Inflammatory macrophage (primary cell): ENCODE measurements at regions not wholly inside any gene's neighbourhood (a gene's known extent, or its start where the extent isn't known, plus 50 kb on each side); places are given as distances from the start of the nearest gene placed in this dataset.

Experiments
- DNase-seq, 2 donors: peaks; one replicate each; pipeline ENCODE4 v3.0.0-alpha.2; 2020 to 2022

DNA sequence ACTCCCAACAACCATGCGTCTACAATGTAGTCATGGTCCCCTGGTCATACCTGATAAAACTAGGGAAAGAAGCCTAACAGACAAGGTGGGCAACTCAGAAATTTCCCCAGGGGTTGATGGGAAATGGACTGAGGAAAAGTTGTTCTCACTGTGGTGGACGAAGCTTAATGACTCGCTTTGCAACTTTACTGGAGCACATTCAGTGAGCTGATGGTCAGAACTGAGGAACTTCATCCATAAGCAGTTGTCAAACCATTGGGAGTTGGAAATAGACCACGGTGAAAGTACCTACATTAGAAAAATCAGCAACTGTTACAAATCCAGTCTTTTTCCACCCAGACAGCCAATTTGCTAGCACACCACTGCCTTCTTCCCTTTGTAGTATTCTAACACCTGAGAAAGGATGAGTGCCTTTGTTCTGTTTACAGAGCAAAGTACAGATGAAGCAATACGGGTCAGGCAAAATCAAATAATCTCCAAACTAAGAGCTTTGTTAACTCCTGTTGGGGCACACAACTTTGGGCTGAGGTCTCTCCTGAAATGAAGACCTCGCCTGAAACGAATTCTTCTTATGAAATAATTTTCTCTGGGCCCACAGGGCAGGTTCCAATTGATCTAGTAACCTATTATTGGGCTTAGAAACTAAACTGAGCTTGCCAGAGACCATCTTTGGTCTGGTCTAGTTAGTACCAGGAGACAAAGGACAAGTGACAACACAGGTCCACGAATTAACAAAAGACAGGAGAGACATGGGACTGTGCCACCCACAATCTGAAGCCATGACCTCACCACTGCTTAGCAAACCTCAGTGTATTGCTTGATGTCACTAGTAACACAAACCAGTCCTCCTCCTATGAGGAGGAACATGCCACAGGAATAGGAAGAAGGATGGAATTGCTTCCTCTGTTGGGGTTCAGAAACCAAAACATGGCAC is 58.9 kb upstream of the NFKB1 start:
- DNase-seq, result peak in 1 of 2 donors; percentile 33

DNA sequence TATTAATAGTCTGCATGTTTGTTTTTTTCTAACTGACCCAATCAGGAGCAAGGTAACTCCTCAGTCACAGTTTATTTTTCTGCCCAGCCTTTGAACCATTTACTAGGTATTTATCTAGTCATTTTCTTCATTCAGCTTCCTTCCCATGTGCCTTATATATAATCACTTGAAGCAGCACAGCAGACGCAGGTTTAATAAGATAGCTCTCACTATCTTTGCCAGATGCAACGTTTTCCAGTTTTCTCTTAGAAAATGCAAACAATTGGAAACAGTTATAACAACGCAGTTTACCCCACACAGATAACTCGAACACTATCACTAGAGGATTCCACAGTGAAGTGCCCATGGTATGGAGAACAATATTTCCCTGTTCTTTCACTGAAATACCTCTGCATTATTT is 56.4 kb upstream of the NFKB1 start:
- DNase-seq, result no peak

DNA sequence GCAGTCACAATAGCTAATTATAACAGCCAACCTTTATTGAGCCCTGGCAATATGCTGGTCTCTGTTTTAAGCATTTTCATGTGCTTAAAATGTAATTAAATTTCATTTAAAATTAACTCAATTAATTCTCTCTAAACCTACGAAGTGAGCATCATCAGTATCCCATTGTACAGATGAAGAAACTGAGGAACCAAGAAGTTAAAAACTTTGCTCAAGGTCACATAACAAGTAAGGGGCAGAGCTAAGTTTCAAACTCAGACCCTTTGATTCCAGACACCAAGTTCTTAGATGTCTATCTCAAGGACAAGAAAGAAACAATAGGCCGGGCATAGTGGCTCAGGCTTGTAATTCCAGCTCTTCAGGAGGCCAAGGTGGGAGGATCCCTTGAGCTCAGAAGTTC is 55.9 kb upstream of the NFKB1 start:
- no peak for DNase-seq

DNA sequence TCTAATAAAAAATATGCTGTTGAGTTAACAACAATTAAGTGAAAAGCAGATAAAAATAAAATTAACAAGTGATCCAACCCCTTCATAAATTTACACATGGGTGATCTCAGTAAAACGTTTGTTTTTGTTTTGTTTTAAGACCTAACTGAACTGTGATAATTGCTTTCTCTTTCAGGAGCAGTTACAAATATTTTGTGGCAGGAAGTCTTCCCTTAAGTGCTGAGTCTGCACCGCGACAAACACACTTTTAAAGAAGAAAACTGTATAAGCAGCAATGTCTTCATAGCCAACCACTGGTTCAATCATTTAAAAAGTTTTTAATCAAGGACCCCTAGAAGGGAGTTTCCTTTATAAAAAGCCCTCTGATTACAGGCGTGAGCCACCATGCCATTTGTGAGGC is 53.7 kb upstream of the NFKB1 start:
- DNase-seq, result no peak

DNA sequence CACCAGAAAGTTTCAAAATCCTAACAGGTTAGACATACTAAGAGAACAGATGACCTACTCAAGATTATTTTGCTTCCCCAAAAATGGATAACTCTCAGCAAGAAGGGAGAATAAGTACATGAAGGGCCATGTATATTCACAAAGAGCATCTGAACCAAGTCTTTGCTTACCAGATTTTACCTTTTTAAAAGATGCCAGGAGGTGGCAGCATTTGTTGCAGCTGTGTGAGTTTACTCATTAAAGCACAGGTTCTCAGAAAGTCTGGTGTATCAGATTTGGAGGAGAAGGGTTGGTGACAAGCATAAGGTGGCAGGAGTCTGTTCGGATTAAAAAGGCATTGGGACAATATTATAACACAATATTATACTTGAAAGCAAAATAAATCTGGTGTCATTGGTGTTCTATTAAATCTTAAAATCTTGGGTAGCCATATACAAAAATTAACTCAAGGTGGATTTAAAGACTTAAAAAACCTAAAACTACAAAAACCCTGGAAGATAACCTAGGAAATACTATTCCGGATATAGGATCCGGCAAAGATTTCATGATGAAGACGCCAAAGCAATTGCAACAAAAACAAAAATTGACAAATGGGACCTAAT is 51.3 kb upstream of the NFKB1 start:
- peak; percentile 73 to 75 for DNase-seq

DNA sequence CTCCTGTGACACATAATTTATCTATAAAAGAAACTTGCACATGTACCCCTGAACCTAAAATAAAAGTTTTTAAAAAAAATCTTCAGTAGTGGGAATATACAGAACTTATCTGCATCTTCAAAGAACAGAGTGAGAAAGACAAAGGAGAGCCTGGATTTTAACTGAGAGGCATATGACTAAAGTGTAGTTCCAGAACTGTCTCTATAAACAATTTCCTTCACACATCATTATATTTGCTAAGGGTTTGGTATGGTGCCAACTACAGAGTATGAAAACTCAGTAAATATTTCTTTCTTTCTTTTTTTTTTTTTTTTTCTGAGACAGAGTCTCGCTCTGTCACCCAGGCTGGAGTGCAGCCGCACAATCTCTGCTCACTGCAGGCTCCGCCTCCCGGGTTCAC is 49.9 kb upstream of the NFKB1 start:
- DNase-seq, result no peak
